Urinary bladder (tissue), 3 donors: ENCODE measurements at regions not wholly inside any gene's neighbourhood (a gene's known extent, or its start where the extent isn't known, plus 50 kb on each side); places are given as distances from the start of the nearest gene placed in this dataset.

ENCODE experiments used
- DNase-seq: peaks from one replicate; pipeline ENCODE4 v3.0.0-alpha.2; 2015; ENCODE audit errors: extremely low spot score
- H3K27ac ChIP-seq: one replicate; pipeline ENCODE4 v1.5.1; 2013; ENCODE audit warnings: low read depth, mild to moderate bottlenecking, moderate library complexity
- H3K36me3 ChIP-seq: one replicate; pipeline ENCODE4 v1.6.1; 2013; ENCODE audit warnings: mild to moderate bottlenecking, moderate library complexity; ENCODE audit not compliant: insufficient read depth
- H3K4me1 ChIP-seq: one replicate; pipeline ENCODE4 v1.6.1; 2013; ENCODE audit warnings: mild to moderate bottlenecking, moderate library complexity; ENCODE audit not compliant: insufficient read depth
- H3K4me3 ChIP-seq: one replicate; pipeline ENCODE4 v1.5.1; 2013; ENCODE audit warnings: low read depth, low read length
- WGBS: extraction: QIAGEN DNeasy Blood & Tissue Kit; methylation state at CpG from one replicate; pipeline ENCODE4 v1.1.7; 2013; 5-methylcytosine and 5-hydroxymethylcytosine counted together
- donor health status: healthy with polysubstance abuse.
- donor health status: healthy.

DNA sequence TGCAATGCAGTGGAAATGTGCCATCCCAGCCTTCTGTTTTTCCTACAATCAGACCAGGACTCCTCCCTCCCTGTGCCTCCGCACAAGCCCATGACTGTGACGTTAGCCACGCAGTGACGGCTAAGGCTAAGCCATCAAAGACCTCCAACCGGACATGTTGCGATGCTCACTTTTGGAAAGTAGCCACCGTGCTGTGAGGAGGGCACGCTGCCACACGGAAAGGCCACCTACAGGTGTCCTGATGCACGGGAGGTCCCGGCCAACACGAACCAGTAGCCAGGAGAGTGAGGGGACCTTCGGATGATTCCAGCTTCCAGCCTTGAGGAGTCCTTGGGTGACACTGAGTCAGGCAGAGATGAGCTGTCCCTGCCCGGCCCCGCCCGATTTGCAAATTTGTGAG, 53.9 kb downstream of the FOXL1 start:
- Histone ChIP-seq H3K36me3 (no peaks in the 10 kb centered on the region), H3K27ac (no peak overlapping the region), H3K4me3 (no peak overlapping the region), H3K4me1 (no peaks in the 10 kb centered on the region)
- DNase-seq, result no peak
- WGBS, result 91% methylated on average over 16 of the region's 16 CpGs

DNA sequence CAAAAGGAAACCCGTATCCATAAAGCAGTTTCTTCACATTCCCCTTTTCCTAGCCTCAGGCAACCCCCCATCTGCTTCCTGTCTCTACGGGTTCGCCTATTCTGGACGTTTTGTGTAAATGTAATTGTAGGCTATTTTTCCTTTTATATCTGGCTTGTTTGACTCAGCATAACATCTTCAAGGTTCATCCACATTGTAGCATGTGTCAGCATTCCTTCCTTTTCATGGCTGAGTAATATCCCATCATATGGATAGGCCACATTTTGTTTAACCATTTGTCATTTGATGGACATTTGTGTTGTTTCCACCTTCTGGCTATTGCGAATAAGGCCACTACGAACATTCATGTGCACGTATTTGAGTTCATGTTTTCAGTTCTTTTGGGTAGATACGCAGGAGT, 54.6 kb downstream of the FOXL1 start:
- WGBS, result 88% methylated on average over 8 of the region's 8 CpGs
- Histone ChIP-seq H3K36me3 (no peaks in the 10 kb centered on the region), H3K4me3 (no peak overlapping the region), H3K27ac (no peak overlapping the region), H3K4me1 (no peaks in the 10 kb centered on the region)
- no peak for DNase-seq

DNA sequence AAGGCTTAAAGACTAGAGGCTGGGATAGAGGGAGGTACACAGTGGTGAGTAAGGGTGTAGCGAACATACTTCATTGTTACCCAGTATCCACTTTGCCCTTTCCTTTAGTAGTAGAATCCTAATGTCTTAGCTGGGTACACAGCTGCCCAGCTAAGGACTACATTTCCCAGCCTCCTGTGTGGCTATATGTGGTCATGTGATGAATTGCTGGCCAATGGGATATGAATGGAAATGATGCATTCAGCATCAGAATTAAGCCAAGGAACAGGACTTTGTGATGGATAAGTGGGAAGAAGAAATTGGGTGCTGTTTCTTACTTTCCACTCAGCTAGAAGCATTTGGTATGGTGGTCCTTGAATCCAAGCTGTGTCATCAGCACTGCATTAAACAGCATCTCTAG, 55.9 kb downstream of the FOXL1 start:
- no peaks in the 10 kb centered on the region for H3K4me1 ChIP-seq
- H3K4me3 ChIP-seq, result no peak overlapping the region
- DNase-seq, result no peak
- H3K36me3 ChIP-seq, result no peaks in the 10 kb centered on the region
- 100% methylated on average over 1 of the region's 1 CpG for WGBS
- no peak overlapping the region for H3K27ac ChIP-seq

DNA sequence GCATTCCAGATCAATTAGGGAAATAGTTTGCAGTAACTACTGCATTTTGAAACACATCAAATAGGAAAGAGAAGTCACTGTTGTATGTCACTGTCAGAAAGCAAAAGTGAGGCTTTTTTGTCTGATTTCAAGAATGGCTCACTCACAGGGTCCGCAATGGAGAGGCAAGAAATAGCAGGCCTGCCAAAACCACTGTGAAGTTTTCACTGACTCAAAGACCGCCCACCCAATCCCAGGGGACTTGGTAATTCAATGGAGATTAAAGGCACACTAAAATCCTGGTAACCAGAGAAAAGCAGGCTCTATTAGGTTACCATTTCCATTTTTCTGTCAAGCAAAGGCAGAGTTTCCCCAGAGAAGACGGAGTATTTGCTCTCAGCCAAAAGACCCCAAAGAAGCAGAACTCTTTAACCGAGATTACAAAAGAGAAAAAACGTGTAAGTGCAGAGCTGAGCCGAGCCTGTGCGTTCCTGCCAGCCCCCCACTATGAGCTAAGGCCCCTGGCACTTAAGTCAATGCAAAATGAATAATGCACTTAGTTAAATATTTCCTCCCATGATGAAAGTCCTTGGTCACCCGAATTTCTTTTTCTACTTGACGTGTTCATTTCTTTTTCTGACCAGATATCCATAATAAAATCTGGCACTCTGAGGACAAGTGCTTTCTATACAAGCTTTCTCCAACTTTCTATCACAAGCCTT, 57.0 kb downstream of the FOXL1 start:
- DNase-seq, result no peak

DNA sequence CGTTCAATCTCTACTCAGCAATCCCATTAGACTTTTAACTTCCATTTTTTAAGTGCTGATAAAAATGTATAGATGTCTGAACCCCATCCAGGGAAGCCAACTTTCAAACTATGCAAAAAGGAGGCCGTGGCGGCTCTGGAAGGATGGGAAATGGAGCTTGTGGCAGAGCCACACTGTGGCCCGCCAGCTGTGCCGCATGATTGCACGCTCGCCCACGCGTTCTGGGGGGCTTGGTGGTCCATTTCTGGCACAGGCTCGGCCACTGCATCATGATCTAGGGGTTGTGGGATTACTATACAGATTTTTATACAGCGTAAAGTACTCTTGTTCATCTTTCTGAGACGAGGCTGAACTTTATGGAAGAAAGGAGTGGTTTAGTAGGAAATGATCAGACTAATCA, 57.6 kb downstream of the FOXL1 start:
- H3K4me3 ChIP-seq, result no peak overlapping the region
- no peaks in the 10 kb centered on the region for H3K4me1 ChIP-seq
- WGBS, result 68% methylated on average over 12 of the region's 12 CpGs
- no peaks in the 10 kb centered on the region for H3K36me3 ChIP-seq
- no peak for DNase-seq
- H3K27ac ChIP-seq, result no peak overlapping the region

More for the DNA sequence above, 57.0 kb downstream of the FOXL1 start:
- 52% methylated on average over 9 of the region's 9 CpGs for WGBS
- no peak overlapping the region for H3K27ac ChIP-seq
- no peaks in the 10 kb centered on the region for H3K36me3 ChIP-seq
- H3K4me3 ChIP-seq, result no peak overlapping the region
- H3K4me1 ChIP-seq, result no peaks in the 10 kb centered on the region

DNA sequence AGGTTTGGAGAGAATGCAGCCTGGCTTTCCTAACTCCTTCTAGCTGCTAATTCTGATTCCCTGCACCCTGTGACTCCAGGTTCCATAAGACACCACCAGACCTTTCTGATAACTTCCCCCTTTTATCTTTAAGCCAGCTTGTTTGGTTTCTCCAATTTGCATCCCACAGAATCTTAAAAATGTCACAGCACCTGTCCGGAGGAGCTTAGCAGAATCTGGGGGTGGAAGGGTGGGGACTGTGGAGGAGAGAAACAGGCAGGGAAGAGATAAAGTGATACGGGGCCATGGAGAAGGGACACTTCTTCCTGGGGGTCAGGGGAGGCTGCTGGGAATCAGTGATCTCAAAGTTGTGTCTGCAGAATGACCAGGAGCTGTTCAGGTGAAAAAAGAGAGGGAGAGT, 59.4 kb downstream of the FOXL1 start:
- Histone ChIP-seq H3K27ac (no peak overlapping the region), H3K36me3 (no peaks in the 10 kb centered on the region), H3K4me3 (no peak overlapping the region), H3K4me1 (no peaks in the 10 kb centered on the region)
- DNase-seq, result no peak
- WGBS, result 57% methylated on average over 2 of the region's 2 CpGs

DNA sequence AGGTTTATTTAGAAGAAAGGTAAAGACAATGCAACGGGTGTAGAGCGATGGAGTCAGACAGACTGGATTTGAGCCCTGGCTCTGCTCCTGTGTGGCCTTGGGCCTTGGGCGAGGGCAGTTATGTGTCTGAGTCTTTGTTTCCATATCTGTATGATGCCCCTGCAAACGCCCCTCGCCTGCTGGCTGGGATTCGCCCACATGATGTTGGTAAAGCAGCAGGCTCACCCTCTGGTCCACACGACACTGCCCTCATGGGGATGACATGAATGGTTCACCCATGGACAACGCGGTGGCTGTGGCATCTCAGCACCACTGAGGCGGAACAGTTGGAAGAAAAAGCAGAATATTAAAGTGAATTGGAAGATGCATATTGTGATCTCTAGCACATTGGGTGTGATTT, 60.3 kb downstream of the FOXL1 start:
- DNase-seq, result no peak
- Histone ChIP-seq H3K36me3 (no peaks in the 10 kb centered on the region), H3K27ac (no peak overlapping the region), H3K4me3 (no peak overlapping the region), H3K4me1 (no peaks in the 10 kb centered on the region)
- 76% methylated on average over 10 of the region's 10 CpGs for WGBS

DNA sequence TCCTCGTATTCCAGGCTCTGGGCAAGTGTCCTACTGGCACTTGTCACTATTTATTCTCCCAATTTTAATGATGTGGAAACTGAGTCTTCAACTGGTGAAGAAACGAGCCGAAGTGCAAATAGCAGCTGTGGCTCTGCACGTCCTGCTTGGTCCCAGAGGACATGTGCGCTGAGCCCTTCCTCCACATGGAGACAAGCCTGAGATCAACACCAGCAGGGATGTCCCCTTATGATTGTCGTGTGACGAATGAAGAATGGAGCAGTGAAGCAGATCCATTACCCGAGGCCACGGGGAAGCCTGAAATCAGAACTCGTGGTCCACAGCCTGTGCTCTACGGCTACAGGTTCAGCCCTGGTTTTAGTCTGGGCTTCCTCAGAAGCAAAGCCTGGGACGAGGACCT, 61.0 kb downstream of the FOXL1 start:
- H3K4me1 ChIP-seq, result no peaks in the 10 kb centered on the region
- H3K36me3 ChIP-seq, result no peaks in the 10 kb centered on the region
- no peak for DNase-seq
- H3K27ac ChIP-seq, result no peak overlapping the region
- H3K4me3 ChIP-seq, result no peak overlapping the region
- 90% methylated on average over 12 of the region's 12 CpGs for WGBS

DNA sequence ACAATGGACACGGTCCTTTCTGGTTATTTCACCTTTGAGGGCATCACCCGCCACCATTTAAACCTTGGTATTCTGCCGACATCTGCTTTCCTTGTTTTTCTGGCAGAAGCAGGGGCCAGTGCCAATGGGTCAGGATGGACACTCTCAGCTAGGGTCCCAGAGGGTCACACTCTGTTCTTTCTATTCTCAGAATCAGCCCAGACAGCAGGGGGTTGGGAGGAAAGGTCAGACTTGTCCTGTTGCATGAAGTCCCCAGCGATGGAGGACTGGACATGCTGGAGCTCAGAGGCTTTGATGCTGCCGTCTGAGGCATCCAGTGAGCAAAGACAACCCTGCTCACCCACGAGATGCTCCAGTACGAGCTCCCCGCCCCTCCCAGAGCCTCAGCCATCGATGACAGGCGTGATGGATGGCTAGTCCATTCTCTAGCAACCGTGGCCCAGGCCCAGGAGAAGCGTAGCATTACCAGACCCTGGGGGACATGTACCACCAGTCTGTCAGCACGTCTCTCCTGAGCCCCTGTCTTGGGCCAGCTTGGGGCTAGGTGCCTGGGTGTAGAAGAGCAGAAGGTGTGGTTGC, 62.0 kb downstream of the FOXL1 start:
- 79% methylated on average over 13 of the region's 13 CpGs for WGBS
- no peak for DNase-seq
- Histone ChIP-seq H3K27ac (no peak overlapping the region), H3K4me1 (no peaks in the 10 kb centered on the region), H3K4me3 (no peak overlapping the region), H3K36me3 (no peaks in the 10 kb centered on the region)

DNA sequence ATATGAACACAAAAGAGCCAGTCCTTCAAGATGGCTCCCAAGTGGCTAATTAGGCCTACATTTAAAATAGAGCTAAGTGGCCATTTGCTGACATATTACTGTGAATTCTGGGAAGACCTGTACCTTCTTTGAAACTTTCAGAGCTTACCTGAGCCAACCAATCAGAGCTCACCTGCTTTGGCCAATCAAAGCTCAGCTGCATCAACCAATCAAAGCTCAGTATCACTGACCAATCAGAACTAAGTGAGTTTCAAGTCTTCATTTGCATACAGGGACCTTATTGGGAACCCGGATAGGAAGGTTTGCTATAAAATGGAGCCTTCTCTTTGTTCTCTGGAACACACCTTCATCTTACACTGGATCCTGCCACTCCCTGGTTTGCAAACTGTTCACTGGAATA, 63.7 kb downstream of the FOXL1 start:
- Histone ChIP-seq H3K27ac (no peak overlapping the region), H3K4me3 (no peak overlapping the region), H3K36me3 (no peaks in the 10 kb centered on the region), H3K4me1 (no peaks in the 10 kb centered on the region)
- no peak for DNase-seq
- 88% methylated on average over 1 of the region's 1 CpG for WGBS

DNA sequence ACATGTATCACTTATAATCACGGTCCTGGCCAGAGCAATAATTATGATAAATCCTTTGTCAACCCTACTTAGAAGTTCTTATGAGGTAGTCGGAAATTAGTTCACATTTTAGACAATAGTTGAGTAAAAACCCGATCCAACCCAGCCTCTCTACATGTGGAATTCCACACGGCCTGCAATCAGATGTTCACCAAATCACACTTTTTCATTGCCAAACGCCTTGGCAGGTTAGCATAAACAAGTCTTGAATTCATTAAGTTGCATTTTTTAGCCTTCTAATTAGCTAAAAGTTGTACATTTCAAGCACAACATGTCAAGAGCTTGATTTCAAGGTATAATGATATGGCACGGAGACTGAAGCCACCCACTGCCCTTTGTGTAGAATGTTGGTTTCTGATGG, 65.3 kb downstream of the FOXL1 start:
- Histone ChIP-seq H3K4me3 (no peak overlapping the region), H3K36me3 (no peaks in the 10 kb centered on the region), H3K27ac (no peak overlapping the region), H3K4me1 (no peaks in the 10 kb centered on the region)
- DNase-seq, result no peak
- WGBS, result 74% methylated on average over 6 of the region's 6 CpGs

DNA sequence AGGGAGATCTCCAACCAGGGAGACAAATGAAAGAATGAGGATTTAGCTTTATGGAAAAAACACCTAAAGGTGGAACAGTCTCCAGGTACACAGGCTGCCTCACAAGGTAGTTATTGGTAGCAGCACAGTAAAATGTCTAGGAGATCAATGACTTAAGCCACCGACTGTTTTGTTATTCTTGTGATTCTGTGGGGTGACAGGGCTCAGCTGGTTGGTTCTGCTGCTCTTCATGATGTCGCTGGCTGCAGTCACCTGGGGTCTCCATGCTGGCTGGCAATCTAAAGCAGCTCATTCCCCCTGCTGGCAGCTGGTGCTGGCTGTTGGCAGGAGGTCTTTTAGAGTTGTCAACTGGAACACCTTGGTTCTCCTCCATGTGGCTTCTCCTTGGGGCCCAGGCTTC, 69.2 kb downstream of the FOXL1 start:
- H3K27ac ChIP-seq, result no peak overlapping the region
- no peak for DNase-seq
- no peak overlapping the region for H3K4me3 ChIP-seq
- 85% methylated on average over 2 of the region's 2 CpGs for WGBS
- no peaks in the 10 kb centered on the region for H3K4me1 ChIP-seq
- H3K36me3 ChIP-seq, result no peaks in the 10 kb centered on the region

DNA sequence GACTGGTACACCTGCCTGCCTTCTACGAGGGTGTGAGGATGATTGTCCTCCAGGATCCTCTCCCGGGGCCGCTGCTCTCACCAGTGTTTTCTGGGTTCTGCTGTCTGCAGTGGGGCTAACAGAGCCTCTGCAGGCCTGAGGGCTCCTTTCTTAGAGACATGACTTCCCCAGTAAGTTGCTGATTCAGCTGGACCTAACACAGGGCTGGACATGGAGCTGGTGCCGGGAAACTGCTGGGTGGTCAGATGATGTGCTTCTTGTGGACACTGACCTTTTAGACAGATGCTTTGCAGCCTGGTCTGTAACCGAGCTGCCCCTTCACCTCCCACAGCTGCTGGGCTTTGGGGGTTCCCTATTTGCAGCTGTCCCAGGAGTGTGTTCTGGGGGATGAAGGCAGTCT, 71.5 kb downstream of the FOXL1 start:
- Histone ChIP-seq H3K36me3 (no peaks in the 10 kb centered on the region), H3K4me3 (no peak overlapping the region), H3K4me1 (no peaks in the 10 kb centered on the region), H3K27ac (no peak overlapping the region)
- DNase-seq, result no peak
- WGBS, result 80% methylated on average over 5 of the region's 5 CpGs

DNA sequence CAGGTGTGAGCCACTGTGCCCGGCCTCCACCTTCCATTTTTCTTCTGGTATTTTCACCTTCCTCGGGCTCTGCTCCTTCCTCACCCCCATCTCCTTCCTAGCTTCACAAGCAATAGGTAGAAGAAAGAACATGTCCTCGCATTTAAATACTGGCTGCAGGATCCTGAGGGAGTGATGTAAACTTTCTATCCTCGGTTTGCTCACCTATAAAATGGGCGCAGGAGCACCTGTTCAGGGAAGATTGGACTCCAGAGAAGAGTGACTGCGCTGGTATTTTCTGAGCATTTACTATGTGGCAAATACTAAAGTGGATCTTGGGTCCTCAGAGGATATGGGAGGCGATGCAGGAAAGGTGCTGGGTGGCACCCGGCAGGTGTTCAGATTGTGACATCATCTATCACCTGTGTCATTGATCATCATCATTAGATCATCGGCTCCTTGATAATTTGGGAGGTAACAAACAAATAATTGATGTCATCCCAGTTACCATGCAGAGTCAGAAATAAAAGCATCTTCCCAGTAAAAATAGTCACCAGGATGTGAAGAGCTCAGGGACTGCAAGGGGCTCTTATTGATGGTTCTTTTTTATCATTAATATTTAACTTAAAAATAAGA, 72.8 kb downstream of the FOXL1 start:
- WGBS, result 95% methylated on average over 9 of the region's 9 CpGs
- H3K4me1 ChIP-seq, result no peaks in the 10 kb centered on the region
- H3K36me3 ChIP-seq, result no peaks in the 10 kb centered on the region
- no peak overlapping the region for H3K4me3 ChIP-seq
- DNase-seq, result no peak
- no peak overlapping the region for H3K27ac ChIP-seq
